ENCODE measurements at regions not wholly inside any gene's neighbourhood (a gene's known extent, or its start where the extent isn't known, plus 50 kb on each side); places are given as distances from the start of the nearest gene placed in this dataset.

- no peaks in the 10 kb centered on the region for H3K9me3 ChIP-seq
- H3K4me1 ChIP-seq, result peaks cover 0 to 11% of the 10 kb centered on the region in 2 donors
- H3K27ac ChIP-seq, result no peak overlapping the region
- no peaks in the 10 kb centered on the region for H3K27me3 ChIP-seq
- TF ChIP-seq CTCF (IDR thresholded peaks at IDR 0.05), result no peak
- DNase-seq (ENCODE audit: low spot score), result no peak
- no peak overlapping the region for H3K4me3 ChIP-seq
- H3K36me3 ChIP-seq, result no peaks in the 10 kb centered on the region
Observed at GRCh38 chr15:79680720-79681119, 216.1 kb downstream of the MTHFS start.

- H3K4me3 ChIP-seq, result no peak overlapping the region
- peaks cover 0 to 11% of the 10 kb centered on the region in 2 donors for H3K4me1 ChIP-seq
- no peaks in the 10 kb centered on the region for H3K36me3 ChIP-seq
- H3K27me3 ChIP-seq, result no peaks in the 10 kb centered on the region
- no peak for TF ChIP-seq CTCF (IDR thresholded peaks at IDR 0.05)
- no peak for DNase-seq (ENCODE audit: low spot score)
- no peaks in the 10 kb centered on the region for H3K9me3 ChIP-seq
- H3K27ac ChIP-seq, result no peak overlapping the region
Observed at GRCh38 chr15:79682285-79682684, 214.5 kb downstream of the MTHFS start.

- no peak overlapping the region for H3K27ac ChIP-seq
Observed at GRCh38 chr15:79682851-79683288, 213.9 kb downstream of the MTHFS start.

GRCh38 chr15:79689030-79689429 is 207.8 kb downstream of the MTHFS start:
- Histone ChIP-seq H3K4me3 (no peak overlapping the region), H3K27me3 (no peaks in the 10 kb centered on the region), H3K36me3 (no peaks in the 10 kb centered on the region), H3K27ac (no peak overlapping the region), H3K9me3 (peaks cover 0 to 7% of the 10 kb centered on the region in 2 donors), H3K4me1 (no peaks in the 10 kb centered on the region)
- no peak for DNase-seq (ENCODE audit: low spot score)
- no peak for TF ChIP-seq CTCF (IDR thresholded peaks at IDR 0.05)

More at GRCh38 chr15:79682851-79683288, 213.9 kb downstream of the MTHFS start:
- no peak for TF ChIP-seq CTCF (IDR thresholded peaks at IDR 0.05)
- Histone ChIP-seq H3K4me3 (no peak overlapping the region), H3K36me3 (no peaks in the 10 kb centered on the region), H3K4me1 (peaks cover 0 to 11% of the 10 kb centered on the region in 2 donors), H3K9me3 (no peaks in the 10 kb centered on the region), H3K27me3 (no peaks in the 10 kb centered on the region)
- DNase-seq (ENCODE audit: low spot score), result no peak

GRCh38 chr15:79700951-79701480 is 195.8 kb downstream of the MTHFS start:
- DNase-seq (ENCODE audit: low spot score), result no peak
- TF ChIP-seq CTCF (IDR thresholded peaks at IDR 0.05), result no peak
- no peaks in the 10 kb centered on the region for H3K27me3 ChIP-seq
- no peaks in the 10 kb centered on the region for H3K9me3 ChIP-seq
- no peaks in the 10 kb centered on the region for H3K36me3 ChIP-seq
- no peak overlapping the region for H3K27ac ChIP-seq
- no peaks in the 10 kb centered on the region for H3K4me1 ChIP-seq
- no peak overlapping the region for H3K4me3 ChIP-seq

- no peaks in the 10 kb centered on the region for H3K27me3 ChIP-seq
- no peaks in the 10 kb centered on the region for H3K36me3 ChIP-seq
- no peak for TF ChIP-seq CTCF (IDR thresholded peaks at IDR 0.05)
- H3K4me1 ChIP-seq, result no peaks in the 10 kb centered on the region
- no peak overlapping the region for H3K27ac ChIP-seq
- DNase-seq (ENCODE audit: low spot score), result no peak
- H3K9me3 ChIP-seq, result no peaks in the 10 kb centered on the region
- H3K4me3 ChIP-seq, result no peak overlapping the region
Observed at GRCh38 chr15:79702621-79703020, 194.2 kb downstream of the MTHFS start.
